CMK (cell line): ENCODE measurements at regions not wholly inside any gene's neighbourhood (a gene's known extent, or its start where the extent isn't known, plus 50 kb on each side); places are given as distances from the start of the nearest gene placed in this dataset.

ENCODE experiments used
- DNase-seq: peaks from one replicate; pipeline ENCODE4 v3.0.0-alpha.2; 2010; ENCODE audit warnings: low read depth

GRCh38 chr3:162302983-162303624 lies 806.5 kb downstream of the OTOL1 start:
- no peak for DNase-seq

DNA sequence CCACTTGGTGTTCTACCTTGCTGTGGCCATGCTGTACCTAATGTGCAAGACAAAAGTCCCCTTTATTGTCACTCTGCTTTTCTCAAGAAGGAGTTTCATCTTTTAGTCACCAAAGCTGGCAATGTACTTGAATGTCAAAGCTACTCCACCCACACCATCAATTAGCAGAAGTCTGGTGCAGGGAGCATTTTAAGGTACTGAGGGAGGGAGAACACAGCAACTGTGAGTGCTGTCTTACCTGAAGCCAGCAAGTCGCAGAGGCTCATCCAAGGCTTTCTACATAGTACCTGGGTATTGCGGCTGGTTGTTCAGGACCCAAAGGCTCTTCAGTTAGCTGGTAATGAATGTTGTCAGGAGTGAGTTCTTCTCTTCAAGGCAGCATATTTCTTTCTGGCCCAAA lies 820.4 kb downstream of the OTOL1 start:
- no peak for DNase-seq

DNA sequence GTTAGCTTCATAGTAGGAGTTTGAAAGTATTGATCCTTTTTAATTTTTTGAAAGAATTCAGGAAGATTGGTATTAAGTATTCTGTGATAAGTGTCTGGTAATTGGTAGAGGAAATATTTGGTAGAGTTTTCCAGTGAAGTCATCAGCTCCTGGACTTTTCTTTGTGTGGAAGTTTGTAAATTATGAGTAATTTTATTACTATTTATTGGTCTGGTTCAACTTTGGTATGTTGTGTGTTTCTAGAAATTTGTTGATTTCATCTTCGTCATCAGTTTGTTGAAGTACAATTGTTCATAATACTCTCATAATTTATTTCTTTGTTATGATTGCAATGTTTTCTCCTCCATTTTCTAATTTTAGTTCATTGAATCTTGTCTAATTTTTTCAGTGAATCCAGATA lies 832.0 kb downstream of the OTOL1 start:
- no peak for DNase-seq

- DNase-seq, result no peak
Observed at GRCh38 chr3:162329514-162329913, 832.9 kb downstream of the OTOL1 start.

DNA sequence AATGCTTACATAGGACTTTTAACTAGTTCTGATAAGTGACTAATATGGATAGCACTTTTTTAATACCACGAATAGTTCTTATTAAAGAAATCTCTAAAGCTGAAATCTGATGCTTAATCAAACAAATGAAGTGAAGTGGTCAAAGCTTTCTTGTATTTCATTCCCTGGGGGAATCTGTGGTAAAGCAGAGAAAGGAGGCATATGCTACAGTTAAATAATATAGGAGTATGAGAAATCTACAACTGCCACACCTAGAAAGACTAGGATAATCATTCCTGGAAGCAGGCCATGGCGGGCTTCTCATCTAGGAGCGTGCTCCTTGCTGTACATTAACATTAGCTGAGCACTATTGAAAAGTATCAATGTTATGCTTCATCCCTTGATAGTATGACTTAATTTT lies 835.7 kb downstream of the OTOL1 start:
- no peak for DNase-seq

DNA sequence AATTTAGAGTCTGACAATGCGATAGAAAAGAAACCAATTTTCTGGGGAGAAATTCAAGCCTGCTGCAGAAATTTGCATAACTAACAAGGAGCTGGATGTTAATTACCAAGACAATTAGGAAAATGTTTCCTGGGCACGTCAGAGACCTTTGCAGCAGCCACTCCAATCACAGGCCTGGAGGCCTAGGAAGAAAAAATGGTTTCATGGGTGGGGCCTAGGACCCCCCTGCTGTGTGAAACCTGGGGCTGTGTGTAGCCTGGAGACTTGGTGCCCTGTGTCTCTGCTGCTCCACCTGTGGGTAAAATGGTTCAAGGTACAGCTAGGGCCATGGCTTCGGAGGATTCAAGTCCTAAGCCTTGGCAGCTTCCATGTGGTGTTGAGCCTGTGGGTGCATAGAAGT lies 837.9 kb downstream of the OTOL1 start:
- no peak for DNase-seq

- DNase-seq, result no peak
Observed at GRCh38 chr3:162337630-162338029, 841.0 kb downstream of the OTOL1 start.

- DNase-seq, result no peak
Observed at GRCh38 chr3:162338514-162338913, 841.9 kb downstream of the OTOL1 start.

DNA sequence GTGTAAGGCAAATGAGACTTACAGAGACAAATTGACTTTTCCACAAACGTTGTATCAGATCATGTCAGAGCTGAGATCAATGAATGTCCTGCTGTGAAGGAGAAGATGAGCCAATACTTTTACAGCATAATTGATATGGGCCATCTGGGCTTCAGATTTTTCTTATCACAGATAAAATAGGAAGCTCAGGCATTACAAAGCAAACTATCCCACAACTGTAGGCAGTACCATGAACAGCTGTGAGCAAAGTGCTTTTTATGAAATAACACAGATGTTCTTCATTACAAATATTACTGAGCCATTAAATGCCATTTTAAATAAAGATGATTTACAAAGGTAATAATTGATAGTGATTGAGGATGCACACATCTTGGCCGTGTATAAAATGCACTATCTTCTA lies 852.3 kb downstream of the OTOL1 start:
- DNase-seq, result no peak

GRCh38 chr3:162353414-162353813 lies 856.8 kb downstream of the OTOL1 start:
- DNase-seq, result no peak

DNA sequence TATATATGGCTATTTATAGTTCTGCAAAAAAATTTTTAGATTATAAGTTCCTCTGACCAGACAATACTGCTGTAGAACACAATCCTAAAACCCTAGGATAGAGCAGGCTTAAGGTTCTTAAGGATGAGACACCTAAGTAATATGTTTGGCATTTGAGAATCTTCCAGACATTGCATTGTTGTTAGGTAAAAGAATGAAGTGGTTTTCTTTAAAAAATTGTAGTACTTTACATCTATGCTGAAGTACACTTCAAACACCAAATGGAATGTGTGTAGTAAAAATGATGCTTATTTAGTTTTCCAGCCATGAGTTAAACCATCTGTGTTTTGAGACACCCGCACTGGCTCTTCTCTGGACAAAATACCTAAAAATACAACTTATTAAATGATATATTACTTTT lies 857.7 kb downstream of the OTOL1 start:
- DNase-seq, result no peak

DNA sequence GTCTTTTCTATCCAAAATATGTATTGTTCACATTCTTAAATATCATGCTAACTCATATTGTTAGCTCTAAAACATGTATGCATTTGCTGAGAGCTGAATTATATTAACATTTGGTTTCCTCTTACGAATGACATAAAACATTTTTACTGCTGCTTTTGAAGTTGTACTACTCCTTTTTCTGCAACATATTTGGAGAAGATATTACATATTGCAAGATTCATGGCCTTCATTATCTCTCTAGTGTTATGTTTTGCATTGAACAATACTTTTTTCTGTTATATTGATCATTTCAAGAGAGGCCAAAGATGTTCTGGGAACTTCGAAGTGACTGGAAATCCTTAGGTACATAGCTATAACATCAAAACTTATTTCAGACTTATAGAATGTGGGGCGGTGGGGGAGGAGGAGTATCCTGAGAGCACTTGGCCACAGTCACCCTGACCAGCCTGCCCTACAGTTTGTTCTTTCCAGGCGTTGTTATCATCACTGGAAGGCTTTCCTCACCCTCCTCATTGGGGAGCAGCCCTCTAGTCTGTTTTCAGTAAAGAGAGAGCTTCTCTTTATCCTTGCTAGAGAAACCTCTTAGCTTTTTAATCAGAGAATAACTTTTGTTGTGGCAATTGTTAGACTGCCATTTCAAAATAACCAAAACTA lies 868.6 kb downstream of the OTOL1 start:
- DNase-seq, result no peak

DNA sequence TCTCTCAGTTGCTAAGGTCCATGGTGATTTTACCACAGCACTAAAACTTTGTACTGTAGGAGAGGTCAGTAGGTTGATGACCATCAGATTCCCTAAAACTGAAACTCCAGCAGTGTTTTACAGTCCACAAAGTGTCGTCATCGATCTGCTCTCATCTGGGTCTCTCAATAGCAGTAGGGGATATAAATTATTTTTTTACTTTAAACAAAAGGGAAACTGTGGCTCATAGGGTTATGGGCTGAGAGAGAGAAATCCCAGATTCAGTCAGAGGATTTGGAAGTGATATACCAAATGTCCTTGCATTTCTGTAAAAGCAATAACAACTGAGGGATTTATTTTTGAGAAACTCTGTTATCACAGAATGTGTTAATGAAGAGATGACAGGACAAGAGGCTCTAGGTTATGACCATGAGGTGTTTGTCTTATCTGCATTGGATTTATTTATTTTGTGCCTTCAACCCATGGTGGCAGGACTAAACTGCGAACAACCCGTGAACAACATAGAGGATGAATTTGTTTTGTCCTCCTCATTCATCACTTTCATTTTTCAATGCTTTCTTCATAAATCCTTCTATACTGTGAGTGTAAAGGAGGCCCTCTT lies 869.7 kb downstream of the OTOL1 start:
- no peak for DNase-seq

DNA sequence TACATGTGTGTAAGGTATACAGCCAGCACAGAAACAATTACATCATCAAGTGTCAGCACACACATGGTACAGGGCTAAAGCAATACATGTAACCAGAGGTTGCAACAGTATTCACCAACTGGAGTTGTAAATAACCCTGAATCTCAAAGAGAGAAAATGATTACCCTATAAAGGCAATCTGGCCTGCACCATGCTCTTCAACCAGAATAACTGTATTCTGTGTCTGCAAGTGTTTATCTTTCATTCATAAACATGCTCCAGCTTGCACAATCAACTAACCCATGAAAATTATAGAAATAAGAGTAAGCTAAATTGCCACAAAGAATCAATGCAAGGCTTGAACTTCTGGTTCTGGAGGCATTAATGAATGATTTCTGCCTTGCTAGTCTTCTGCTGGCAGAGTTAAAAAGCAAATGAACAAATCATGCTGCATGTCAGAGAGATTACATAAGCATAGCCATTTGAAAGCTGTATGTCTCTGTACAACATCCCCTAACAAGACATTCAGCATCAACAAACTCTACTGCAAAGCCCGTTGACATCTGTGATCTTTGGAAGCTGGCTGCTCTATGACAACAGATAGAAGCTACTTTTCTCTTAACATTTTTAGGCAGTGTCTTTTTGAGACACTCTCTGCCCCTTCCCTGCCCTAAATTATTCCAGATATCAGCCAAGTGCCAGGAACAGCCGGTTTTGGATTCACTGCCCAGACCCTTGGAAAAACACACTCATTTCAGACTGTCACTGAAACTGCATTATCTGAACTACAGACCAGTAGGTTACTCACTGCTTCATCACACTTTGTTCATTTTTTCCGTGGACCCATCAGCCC lies 871.0 kb downstream of the OTOL1 start:
- no peak for DNase-seq

- no peak for DNase-seq
Observed at GRCh38 chr3:162368417-162368816, 871.8 kb downstream of the OTOL1 start.

DNA sequence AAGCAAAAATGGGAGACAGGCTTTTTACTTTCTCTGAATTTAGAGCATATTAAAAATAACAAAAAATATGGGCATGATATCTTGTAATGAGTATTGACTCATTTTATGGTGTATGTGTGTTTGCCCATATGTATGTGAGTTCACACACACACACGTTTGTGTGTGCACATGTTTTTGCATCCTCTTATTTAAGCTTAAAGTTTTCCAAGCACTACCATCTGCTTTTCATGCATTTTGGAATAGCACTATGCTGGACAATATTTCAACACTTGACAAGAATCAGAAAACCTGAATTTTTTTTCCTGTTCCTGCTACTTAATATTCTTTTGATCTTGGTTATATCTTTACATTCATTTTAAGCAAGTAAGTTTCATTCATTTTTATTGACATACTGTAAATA lies 872.7 kb downstream of the OTOL1 start:
- DNase-seq, result no peak

DNA sequence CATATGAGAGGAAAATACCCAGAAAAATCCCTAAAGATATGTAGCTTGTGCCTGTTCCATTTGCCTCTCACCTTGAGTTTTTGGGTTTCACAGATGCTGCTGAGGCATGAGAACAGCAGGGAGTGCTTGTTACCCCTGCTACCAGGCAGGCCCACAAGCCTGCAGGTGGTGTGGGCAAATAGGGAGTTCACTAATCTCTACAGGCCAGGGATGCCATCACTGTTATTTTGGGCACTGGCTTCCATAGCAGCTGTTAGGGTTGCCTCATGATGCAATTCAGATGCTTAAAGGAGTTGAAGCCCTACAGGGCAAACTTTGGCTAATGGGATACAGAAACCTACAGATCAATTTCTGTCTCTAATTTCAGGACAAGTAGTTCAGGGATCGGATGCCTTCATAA lies 873.5 kb downstream of the OTOL1 start:
- no peak for DNase-seq

DNA sequence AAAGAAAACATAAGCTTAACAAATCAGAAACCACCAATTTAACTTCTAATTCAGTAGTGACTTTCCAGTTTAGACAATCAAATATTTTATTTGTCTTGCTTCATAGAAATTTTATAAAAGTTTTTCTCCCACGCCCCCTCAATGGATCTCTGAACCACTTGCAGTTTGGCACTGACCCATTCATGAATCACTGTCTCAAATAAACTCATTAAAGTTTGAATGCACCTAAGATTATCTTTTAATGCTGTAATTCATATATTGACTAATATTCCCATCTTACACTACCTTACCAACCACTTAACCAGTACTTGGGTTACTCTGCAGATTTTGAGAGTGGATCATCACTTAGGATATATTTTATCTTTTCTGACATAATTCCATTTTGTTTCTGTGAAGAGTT lies 880.2 kb downstream of the OTOL1 start:
- DNase-seq, result no peak

- DNase-seq, result no peak
Observed at GRCh38 chr3:162377608-162378007, 881.0 kb downstream of the OTOL1 start.

DNA sequence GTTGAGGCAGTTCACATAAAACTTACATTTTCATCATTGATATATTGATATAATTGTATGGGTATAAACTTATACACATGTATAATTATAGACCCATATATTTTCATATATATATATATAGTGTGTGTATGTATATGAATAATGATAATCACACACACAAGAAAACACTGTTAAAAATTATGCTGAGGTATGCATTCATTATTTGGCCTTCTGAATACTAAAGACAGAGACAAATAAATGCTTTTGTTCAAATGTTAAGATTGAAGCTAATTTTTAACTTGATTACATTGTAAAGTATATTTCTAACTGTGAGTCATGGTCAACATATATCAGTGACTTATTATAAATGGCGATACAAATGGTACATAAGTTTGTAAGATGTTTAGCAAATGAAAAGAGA lies 888.8 kb downstream of the OTOL1 start:
- DNase-seq, result no peak

DNA sequence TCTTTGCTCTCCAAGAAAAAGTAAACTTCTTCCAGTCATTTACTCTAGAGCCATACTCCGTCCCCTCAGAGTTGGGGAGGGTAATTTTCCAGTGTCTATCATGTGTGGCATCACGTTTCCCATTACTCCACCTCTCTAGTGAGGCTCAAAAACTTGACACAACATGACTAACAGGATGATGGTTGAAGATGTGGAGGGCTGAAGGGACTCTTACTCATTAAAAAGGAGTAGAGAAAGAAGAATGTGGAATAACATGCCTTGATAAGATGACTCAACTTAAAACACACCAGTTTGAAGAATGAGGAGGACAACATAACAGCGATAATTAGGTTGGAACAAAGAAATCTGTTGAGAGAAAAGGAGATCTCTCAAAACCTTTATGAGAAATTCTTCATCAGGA lies 894.3 kb downstream of the OTOL1 start:
- DNase-seq, result no peak

GRCh38 chr3:162391301-162391700 lies 894.7 kb downstream of the OTOL1 start:
- no peak for DNase-seq

- DNase-seq, result no peak
Observed at GRCh38 chr3:162395496-162395895, 898.9 kb downstream of the OTOL1 start.
